ENCODE measurements at regions not wholly inside any gene's neighbourhood (a gene's known extent, or its start where the extent isn't known, plus 50 kb on each side); places are given as distances from the start of the nearest gene placed in this dataset.

DNA sequence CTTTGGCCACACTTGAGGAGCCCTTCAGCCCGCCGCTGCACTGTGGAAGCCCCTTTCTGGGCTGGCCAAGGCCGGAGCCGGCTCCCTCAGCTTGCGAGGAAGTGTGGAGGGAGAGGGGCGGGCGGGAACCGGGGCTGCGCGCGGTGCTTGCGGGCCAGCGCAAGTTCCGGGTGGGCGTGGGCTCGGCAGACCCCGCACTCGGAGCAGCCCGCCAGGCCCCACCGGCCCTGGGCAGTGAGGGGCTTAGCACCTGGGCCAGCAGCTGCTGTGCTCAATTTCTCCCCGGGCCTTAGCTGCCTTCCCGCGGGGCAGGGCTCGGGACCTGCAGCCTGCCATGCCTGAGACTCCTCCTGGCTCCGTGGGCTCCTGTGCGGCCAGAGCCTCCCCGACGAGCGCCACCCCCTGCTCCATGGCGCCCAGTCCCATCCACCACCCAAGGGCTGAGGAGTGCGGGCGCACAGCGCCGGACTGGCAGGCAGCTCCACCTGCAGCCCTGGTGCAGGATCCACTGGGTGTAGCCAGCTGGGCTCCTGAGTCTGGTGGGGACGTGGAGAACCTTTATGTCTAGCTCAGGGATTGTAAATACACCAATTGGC is 129.2 kb downstream of the MRPL14 start:
- peak; percentile 5 for DNase-seq

DNA sequence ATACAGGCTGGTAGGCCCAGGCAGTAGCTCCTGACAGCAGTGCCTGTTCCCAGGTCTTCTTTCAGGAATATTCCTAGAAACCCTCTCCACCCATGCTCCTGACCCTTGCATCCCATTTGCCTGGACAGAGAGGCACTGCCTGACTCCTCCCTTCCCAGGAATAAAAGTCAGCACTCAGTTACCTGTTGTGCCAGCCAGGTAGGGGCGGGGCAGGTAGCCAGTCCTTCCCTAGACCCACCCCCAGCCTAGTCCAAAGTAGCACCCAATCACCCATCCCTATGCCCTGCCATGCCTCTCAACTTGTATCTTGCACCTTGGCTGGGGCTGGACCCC is 129.9 kb downstream of the MRPL14 start:
- peak; percentile 14 for DNase-seq

DNA sequence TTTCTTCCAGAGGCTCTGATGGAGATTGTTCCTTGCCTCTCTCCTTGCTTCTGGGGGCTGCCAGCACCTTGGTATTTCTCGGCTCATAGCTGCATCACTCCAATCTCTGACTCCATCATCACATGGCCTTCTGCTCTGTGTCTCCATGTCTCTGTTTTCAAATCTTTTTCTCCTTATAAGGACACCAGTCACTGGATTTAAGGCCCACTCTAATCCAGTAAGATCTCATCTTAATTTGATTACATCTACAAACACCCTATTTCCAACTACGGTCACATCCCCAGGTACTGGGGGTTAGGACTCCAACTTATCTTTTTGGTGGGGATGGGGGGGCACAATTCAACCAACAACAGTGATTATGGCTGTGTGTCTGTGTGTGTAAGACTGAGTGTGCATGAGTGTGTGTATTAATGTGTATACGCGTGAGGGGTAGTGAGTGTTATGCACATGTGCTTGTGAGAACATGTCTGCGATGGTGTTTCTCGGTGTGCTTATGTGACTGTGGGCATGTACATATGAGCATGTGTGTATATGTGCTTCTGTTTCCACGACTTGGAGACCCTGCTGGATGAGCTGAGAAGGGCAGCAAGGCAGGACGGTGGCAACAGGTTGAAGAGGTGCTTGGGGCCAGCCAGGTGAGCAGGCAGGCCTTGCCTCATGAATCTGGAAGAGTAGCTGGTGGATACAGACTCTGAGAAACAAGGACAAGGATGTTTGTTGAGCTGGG is 130.5 kb downstream of the MRPL14 start:
- peak; percentile 10 for DNase-seq

DNA sequence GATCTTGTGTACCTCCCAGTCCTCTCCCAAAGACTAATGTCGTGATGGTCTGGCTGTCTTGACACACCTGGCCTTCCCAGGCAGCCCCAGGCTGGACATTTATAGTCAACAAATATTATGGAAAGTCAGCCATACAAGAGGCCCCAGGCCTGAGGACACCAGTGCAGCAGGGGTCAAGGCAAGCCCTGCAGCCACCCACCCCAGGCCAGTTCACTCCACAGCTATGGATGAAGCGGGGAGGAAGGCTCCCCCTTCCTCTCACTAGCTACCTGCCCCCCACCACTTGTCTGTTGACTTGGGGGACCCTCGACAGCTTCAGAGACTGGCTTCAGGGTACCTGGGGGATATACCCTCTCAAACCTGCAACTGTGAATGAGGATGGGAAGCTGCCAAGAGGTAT is 132.1 kb downstream of the MRPL14 start:
- peak; percentile 16 for DNase-seq

GRCh38 chr6:43993881-43994523 is 133.2 kb downstream of the MRPL14 start:
- peak; percentile 39 for DNase-seq

- peak; percentile 66 for DNase-seq
These were observed 134.2 kb downstream of the MRPL14 start for GRCh38 chr6:43992783-43993644.

DNA sequence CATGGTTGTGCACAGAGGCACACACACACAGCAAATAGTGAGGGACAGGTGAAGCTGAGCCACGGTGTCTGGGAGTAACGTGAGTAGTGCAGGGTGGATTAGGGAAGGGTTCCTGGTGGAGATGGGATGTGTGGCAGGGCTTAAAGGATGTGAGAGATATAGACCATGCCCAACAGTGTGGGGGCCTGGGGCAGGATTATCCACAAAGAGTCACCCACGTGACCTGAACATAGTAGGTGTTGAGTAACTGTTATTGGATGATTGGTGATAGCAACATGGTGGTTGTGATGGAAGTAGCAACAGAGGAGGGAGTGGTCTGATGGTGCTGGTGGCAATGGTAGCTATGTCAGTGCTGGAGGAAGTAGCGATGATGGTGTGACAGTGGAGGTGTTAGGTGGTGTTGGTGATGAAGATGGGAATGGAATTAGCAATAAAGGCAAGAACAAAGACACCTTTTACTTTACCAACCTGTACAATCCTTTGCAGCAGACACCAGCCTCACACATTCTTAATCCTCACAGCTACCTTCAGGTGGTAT is 135.1 kb downstream of the MRPL14 start:
- no peak for DNase-seq

DNA sequence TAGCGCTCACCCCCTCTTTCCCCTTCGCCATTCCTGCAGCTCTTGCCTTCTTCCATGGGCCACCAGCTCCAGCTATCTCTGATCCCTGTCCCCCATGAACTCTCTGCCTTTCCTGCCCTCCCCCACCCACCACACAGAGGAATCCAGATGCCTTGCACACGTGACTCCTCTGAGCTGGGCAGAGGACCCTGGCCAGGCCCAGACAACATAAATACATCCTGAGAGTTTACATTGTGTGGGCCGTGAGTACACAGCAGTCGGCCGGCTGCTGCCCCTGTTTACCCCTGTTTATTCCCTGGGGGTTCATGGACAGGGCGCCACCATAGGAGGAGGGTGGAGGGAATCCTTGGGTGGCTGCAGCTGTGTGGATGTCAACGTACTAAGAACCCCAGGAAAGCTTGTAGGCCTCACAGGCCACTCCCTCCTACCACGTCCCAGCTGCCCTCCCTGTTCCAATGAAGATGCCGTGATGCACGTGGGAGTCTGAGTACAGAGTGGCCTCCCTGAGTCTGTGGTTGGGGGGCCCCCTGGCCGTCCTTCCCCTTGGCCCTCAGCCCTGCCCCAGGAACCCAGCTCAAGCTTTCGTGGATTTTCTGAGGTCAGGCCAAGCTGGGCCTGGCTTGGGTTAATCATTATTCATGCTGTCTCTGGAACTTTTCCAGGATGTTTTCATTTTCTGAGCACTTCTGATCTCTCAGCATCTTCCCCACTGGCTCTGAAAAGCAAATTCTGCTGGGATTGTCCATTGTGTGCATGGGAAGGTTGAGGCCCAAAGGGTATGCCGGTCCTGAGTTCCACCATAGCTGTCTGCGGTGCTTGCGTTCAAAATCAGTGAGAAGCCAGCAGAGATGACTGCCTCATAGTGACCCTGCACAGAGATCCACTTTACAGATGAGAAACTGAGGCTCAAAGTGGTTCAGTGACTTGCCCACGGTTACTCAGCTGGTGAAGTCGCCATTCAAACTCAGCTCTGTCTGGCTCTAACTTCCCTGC is 136.3 kb downstream of the MRPL14 start:
- DNase-seq = peak; percentile 79

DNA sequence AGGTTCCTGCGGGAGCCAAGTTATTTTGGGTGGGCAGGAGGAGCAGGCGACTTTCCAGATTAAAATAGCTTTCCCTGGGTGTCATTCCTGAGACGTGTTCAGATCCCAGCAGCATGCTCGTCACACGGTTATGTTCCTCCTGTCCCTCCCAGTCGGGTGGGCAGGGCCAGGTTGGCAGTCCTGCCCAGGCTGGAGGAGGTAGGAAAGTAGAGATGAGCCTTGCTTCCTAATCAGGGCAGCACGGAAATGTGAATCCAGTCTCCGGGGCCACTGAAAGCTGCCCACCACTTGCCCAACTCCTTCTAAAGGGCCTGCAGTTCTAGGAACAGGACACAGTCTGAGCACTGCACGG is 137.0 kb downstream of the MRPL14 start:
- DNase-seq = no peak

- DNase-seq = peak; percentile 59
These were observed 137.6 kb downstream of the MRPL14 start for GRCh38 chr6:43989581-43990146.

DNA sequence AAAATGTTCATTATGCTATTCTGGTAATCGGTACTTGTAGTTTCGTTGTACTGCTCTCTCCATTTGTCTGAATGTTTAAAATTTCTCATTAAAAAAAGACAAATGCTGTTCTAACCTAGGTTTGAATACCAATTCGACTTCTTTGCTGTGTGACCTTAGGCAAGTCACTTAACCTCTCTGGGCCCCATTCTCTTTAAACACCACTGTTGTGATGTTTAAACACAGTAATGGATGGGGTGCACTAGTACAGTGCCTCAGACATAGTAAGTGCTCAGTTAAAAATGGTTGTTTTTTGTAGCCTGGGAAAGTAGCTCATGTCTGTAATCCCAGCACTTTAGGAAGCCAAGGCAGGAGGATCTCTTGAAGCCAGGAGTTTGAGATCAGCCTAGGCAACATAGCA is 138.5 kb downstream of the MRPL14 start:
- no peak for DNase-seq

DNA sequence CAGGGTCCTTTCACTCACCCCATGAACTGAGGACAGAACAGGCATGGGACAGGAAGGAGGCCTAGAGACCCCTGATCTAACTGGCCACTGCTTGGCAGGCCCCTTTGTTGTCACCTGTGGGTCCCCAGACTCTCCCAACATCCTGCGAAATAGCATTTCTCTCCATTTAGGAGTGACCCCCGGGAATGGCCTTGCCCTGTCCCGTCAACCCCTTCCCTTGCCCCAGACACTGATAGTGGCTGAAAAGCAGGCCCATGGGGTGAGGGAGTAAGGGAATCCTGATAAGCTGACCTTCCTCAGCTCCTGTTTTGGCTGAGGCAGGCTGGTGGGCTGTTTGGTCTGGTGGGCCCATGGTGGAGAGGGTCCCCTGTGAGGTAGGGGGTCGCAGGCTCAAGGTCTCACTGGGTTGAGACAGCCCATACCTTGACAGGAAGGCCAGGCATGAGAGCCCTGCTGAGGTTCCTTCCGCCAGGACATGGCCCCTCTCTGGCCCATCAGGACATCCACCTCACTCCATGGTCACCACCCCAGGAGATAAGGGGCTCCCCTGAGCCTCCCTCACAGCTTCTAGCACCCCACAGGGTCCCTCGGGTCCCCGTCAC is 139.3 kb downstream of the MRPL14 start:
- DNase-seq = no peak

DNA sequence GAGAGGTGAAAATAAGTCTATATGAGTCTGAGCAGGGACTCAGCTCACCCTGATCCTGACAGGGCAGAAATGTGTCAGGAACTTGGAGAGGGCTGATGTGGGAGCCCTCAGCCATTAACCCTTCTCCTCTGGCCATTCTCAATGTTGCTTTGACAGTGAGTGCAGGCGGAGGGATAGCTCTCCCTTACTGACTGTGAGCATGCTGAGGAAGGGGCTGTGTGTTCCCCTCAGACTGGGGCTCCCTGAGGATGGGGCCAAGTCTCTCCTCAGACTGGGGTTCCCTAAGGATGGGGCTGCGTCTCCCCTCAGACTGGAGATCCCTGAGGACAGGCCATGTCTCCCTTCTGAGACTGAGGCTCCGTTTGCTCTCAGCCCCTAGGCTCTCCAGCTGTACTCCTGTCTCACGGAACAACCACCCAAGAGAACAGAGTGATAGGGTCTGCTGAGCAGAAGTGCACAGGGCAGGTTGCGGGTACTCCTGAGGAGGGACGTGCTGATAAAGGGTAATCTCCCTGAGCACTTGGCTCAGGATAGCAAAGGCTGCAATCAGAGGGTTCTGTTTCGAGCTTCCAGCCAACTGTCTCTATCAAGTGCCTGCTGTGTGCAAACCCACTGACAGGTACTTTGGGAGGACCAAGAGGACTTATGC is 141.0 kb downstream of the MRPL14 start:
- DNase-seq = no peak

DNA sequence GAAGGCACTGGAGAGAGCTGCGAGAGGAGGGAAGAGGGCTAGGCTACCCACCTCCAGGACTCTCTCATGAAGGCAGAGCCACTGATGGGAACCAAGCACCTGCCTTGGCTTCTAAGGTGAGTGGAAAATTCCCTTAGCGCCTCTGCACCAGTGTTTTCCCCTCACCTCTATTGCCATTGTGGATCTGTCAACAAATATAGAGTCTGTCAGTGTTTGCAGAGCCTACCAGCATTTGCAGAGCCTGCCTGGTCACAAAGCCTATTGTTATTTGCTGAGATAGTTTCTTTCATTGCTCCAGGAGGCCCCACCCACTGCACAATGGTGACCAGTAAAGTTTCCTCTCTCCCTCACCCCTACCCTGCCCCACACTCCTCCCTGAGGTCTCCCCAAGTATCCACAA is 141.9 kb downstream of the MRPL14 start:
- no peak for DNase-seq

DNA sequence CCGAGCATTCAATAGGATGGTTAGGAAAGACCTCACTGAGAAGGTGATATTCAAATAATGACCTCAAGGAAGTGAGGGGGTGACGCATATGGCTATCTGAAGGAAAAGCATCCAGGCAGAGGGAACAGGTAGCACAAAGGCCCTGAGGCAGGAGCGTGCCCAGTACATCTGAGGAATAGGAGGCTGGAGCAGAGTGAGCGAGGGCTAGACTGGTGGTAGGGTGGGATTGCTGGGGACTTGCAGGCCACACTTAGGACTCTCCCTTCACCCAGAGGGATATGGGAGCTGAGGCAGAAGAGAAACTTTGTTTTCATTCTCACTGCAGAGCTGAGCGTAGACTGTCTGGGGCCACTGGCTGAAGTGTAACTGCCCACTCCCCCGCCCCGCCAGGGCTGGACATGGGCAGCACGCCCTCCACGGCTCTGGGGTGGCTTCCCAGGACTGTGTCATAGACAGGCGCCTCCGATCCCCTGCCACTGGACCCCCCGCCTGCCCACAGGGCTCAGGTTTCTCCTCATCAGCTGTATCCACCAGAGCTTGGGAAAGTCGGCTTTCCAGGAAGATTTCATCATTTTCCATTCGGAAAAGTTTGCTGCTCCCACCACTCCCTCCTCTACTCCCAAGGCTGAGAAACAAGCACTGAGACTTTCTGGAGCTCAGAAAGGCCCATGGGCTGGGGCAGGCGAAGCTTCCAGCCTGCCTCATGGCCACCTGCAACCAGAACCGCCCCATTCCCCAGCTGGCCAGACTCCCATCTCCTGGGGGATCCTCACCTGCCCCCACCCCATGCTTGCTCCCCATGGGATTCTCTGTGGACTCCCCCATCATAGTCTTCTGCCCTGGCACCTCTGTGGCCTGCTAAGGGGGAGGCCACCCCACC is 142.6 kb downstream of the MRPL14 start:
- DNase-seq = peak; percentile 89

GRCh38 chr6:43983632-43984031 is 143.6 kb downstream of the MRPL14 start:
- DNase-seq = peak; percentile 17

- peak; percentile 5 for DNase-seq
These were observed 144.1 kb downstream of the MRPL14 start for GRCh38 chr6:43983191-43983590.

DNA sequence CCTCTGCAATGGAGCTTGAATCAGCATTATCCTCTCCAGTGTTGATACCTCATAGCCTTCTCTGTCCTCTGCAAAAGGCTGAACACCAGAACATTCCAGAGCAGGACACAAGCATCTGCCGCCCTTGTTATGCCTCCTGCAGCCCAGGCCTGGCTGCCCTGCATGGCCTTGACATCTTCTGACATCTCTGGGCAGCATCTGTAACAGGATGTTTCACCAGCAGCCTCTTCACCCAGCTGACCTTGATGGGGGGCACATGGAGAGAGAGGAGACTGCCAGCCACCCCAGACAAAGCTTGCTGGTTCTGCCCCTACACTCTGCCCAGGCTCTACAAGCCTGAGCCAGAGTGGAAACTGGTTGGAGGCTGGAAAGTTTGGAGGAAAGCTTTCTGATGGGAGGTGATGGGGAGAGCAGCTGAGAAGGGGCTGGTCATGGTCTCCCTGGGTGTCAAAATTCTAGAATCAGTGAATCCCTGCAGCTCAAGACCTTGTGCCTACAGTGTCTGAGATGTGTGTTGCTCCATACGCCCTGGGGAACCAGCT is 145.1 kb downstream of the MRPL14 start:
- DNase-seq = peak; percentile 12

DNA sequence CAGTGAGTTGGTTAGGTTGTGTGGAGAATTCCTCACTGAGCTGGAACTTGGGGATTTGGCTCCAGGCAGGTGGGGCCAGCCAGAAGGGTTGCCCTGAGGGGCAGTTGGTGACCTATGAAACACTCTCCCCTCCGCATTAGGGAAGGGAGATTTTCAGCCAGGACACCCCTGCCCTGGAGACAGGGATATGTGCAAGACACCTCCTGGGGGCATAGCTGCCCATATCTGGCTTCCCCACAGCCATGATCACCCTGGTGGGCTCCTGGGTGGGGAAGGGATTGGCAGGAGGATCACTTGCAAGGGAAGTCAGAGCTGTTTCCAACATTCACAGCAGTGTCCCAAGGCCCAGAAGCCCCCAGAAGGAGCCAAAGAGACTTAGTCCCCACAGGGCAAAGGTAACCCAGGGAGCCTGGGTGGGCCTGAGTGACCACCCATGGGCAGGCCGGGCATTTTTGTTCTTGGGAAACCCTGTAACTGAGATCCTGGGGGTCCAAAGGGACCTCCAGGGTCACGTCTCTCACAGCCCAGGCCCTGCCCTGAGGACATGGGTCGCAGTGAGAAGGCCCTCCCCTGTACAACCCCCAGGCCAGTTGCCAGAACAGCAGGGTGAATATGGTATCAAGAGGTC is 145.8 kb downstream of the MRPL14 start:
- peak; percentile 15 for DNase-seq
